Iris pigment epithelial cell (primary cell): ENCODE measurements at regions not wholly inside any gene's neighbourhood (a gene's known extent, or its start where the extent isn't known, plus 50 kb on each side); places are given as distances from the start of the nearest gene placed in this dataset.
A peak's percentile ranks its signal among the peaks of the same experiment; 100 is the strongest.

Experiments
- DNase-seq: peaks from one replicate; pipeline ENCODE4 v3.0.0-alpha.2; 2011; ENCODE audit warnings: low read depth

- DNase-seq = no peak
Measured at GRCh38 chr5:162485666-162486292, 418.2 kb downstream of the GABRG2 start.

GRCh38 chr5:162487528-162488525, 420.3 kb downstream of the GABRG2 start:
- peak; percentile 1 for DNase-seq

- no peak for DNase-seq
Measured at GRCh38 chr5:162496100-162496808, 428.7 kb downstream of the GABRG2 start.

GRCh38 chr5:162497455-162497854, 429.9 kb downstream of the GABRG2 start:
- no peak for DNase-seq

DNA sequence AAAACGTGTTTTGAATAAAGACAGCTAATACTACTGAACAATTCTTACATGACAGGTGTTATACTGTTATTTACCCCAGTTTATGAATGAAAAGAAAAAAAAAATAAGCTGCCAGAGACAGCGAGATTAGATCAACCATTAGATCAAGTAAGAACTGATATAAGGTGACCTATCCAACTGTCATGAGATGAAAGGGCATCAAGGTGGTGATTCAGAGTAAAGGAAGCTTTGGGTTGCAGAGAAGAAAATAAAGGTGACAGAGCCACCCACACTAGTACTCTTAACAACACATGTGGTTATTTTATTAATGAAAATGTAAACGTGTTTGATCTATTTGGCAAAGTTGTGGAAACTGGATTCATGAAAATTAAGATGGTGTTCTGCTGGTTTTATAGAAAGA, 435.2 kb downstream of the GABRG2 start:
- no peak for DNase-seq

DNA sequence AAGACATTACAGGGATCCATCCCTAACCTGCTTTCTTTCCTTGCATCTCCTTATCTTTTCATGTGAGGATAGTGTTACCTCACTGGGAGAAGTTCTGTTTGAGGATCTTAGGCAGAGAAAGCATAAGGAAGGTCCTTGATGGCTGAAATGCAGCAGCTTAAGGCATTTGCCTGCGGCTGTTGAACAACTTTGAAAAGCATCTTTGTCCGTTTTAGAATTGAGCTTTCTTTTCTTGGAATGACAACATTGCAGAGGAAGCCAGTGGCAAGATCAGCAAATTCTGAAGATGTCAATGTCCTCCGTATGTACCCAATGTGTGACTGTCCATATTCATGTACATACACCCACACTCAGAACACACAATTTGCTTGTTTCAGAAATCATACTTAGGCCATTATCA, 436.2 kb downstream of the GABRG2 start:
- no peak for DNase-seq

DNA sequence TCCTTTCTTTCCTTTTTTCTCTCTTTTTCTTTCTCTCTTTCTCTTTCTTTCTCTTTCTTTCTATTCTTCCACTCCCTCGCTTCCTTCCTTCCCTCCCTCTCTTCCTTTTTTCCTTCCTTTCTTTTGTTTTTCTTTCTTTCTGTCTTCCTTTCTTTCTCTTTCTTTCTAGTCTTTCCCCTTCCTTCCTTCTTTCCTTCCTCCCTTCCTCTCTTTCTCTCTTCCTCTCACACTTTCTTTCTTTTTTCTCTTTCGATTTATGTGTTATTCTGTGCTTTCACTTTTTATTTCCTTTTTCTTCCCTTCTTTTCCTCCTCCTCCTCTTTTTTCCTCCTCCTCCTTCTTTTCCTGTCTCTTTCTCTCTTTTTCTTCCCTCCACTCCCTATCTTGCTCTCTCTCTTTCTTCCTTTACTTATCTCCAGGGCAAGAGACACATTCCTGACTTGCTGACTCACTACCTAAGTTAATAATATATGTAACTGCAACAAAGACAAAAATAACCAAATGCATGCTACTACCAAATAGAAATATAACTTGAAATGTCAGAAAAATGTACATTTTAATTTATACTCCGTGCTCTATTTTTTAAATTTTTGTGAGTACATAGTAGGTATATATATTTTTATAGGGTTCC, 445.5 kb downstream of the GABRG2 start:
- DNase-seq = no peak

GRCh38 chr5:162514116-162514515, 446.5 kb downstream of the GABRG2 start:
- no peak for DNase-seq

GRCh38 chr5:162520878-162521277, 453.3 kb downstream of the GABRG2 start:
- DNase-seq = no peak

GRCh38 chr5:162529209-162529608, 461.6 kb downstream of the GABRG2 start:
- DNase-seq = no peak

DNA sequence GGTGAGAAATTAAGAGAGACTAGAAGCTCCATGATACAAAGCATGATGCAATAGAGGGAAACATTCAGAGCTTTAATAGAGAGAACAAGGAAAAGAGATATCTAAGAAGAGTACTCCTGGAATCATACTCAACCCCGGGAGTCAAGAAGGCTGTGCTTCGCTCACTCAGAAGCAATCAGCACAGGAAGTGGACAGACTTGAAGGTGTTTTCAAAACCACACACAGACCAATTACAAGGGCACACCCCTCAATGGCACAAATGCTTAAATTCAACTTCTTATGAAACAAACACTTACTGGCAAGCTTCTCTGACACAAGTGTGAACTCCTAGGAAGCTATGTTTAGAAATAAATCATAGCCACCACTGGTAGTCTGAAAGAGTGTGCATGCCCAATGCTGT, 462.3 kb downstream of the GABRG2 start:
- no peak for DNase-seq

- DNase-seq = no peak
Measured at GRCh38 chr5:162543437-162543836, 475.9 kb downstream of the GABRG2 start.

DNA sequence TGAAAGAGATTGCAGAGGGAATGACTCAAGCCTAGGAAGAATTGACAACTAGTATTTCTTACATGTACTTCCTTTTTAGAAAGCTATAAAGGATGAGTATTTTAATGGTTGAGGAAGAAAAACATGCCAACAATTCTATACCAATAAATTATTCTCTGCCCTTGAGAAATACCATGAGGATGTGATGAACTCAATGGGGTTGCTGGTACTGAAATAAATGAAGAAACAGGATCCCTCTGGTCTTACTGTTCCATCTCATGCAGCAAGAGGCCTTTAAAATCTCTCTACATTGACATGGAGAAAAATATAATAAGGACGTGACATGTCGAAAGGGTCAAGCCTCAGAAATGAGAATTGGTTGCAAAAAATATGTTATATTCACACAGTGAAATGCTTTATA, 477.3 kb downstream of the GABRG2 start:
- DNase-seq = no peak

DNA sequence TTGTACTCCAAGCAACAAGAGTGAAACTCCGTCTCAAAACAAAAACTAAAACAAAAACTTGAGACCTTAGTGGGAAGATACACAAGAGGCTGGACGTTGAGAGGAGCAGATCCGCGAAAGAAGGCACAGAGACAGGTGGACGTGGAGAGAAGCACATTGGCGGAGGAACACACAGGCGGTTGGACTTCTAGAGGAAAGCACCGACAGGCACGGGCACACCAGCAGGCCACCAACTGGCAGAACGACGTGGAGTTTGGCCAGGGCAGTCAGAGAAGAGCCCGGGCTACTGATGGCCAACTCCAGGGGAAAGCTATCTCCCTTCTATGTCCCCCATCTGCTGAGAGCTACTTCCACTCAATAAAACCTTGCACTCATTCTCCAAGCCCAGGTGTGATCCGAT, 482.7 kb downstream of the GABRG2 start:
- DNase-seq = no peak

DNA sequence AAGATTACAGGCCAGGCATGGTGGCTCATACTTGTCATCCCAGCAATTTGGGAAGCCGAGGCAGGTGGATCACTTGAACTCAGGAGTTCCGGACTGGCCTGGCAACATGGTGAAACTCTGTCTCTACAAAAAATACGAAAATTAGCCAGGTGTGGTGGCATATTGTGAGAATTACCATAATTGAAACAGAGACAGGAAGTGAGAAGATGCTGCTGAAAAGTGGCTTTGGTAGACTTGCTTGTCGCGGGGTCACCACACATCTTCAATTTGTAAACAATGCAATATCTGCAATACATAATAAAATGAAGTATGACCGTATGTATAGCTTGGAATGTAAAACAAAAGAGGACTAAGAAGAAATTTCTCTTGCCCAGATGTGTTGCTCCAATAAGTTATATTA, 490.5 kb downstream of the GABRG2 start:
- DNase-seq = no peak

DNA sequence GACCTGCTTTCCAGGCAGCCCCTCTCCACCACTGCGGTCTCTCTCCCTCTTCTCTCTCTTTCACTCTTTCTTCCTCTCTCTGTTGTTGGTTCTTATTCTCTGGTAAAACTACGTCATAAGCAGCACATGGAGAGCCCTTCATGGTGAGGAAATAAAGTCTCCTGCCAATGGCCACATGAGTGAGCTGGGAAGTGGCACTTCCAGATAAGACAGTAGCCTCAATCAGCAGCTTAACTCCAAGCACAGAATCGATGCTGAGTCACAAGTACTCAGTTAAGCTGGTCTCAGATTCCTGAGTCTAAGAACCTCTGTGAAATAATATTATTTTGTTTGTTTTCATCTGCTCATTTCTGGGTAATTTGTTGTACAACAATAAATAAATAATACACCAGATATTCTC, 500.1 kb downstream of the GABRG2 start:
- no peak for DNase-seq

DNA sequence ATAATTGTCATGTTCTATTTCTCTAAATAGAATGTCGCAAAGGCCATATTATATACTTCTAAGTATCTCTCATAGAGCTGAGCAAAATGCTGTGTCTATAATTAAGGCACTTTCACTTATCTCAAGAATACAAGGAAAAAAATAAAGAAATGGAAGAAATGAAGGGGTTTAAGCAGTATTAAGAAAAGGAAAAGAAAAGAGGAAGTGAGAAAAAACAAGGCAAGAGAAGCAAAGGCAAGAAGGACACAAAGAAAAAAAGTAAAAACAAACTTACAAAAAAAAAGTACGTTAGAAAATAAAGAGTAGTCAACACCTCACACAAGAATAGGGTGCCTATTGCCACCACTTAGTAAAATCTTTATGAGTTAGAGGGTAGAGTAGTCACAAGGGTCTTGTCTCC, 506.2 kb downstream of the GABRG2 start:
- no peak for DNase-seq

- no peak for DNase-seq
Measured at GRCh38 chr5:162591724-162592123, 524.2 kb downstream of the GABRG2 start.

- DNase-seq = no peak
Measured at GRCh38 chr5:162593881-162594280, 526.3 kb downstream of the GABRG2 start.

GRCh38 chr5:162603443-162604070, 536.0 kb downstream of the GABRG2 start:
- DNase-seq = no peak

DNA sequence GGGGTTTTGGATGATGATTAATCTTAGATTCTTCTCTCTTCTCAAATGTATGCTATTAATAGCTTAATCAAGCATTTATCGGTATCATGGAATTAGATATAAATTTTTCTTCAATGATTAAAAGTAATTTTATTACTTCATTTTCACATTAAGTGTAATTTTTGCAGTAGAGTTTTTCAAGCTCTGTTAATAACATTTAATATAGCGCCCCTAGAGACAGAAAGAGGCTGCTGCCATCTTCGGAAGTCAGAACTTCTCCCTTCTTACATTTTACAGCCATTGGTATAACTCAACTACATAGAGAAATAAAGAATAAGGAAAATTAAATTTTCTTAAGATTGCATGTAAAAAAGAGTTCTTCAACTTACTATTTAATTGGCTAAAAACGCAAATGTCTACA, 540.3 kb downstream of the GABRG2 start:
- no peak for DNase-seq
